Tibial nerve (tissue), 4 donors: ENCODE measurements at regions not wholly inside any gene's neighbourhood (a gene's known extent, or its start where the extent isn't known, plus 50 kb on each side); places are given as distances from the start of the nearest gene placed in this dataset.
"Not testable (repeated sequence)": the region's sequence is repeated elsewhere in the genome, so short reads cannot be mapped to it uniquely, and the experiment has no call there.

Experiments
- DNase-seq, 2 donors: peaks; one replicate each; pipeline ENCODE4 v3.0.0-alpha.2; 2019; ENCODE audit warnings: low spot score in 2 of 2
- H3K27ac ChIP-seq, 4 donors: fragments of 200-600 bp; sonication (generic) in 3 of 4; one replicate each; pipeline ENCODE4 v1.5.1; 2017 to 2019; ENCODE audit warnings: mild to moderate bottlenecking in 1 of 4
- H3K27me3 ChIP-seq, 2 donors: fragments of 200-600 bp; sonication (generic) in 1 of 2; one replicate each; pipeline versions ENCODE4 v1.5.1 to v1.6.0; 2017 to 2019
- H3K36me3 ChIP-seq, 3 donors: fragments of 200-600 bp; sonication (generic); one replicate each; pipeline ENCODE4 v1.5.1; 2018 to 2019
- H3K4me1 ChIP-seq, 4 donors: fragments of 200-600 bp; sonication (generic) in 3 of 4; one replicate each; pipeline ENCODE4 v1.5.1; 2017 to 2019
- H3K4me3 ChIP-seq, 4 donors: fragments of 200-600 bp; sonication (generic) in 3 of 4; one replicate each; pipeline ENCODE4 v1.5.1; 2017 to 2019; ENCODE audit warnings: mild to moderate bottlenecking in 1 of 4, moderate library complexity in 1 of 4
- H3K9me3 ChIP-seq, 4 donors: fragments of 200-600 bp; sonication (generic) in 3 of 4; one replicate each; pipeline ENCODE4 v1.5.1; 2017 to 2019
- CTCF ChIP-seq, 5 experiments: fragments of 200-600 bp in 3 of 5; fragments of 450-650 bp in 2 of 5; sonication (generic) in 3 of 5; IDR thresholded peaks; one replicate each; pipeline ENCODE4 v1.5.1; 2016 to 2019; ENCODE audit warnings: antibody characterized with exemption in 5 of 5, mild to moderate bottlenecking in 3 of 5, moderate library complexity in 2 of 5
- EP300 ChIP-seq, 2 donors: sonication (generic); formaldehyde crosslinking; IDR thresholded peaks; one replicate each; pipeline ENCODE4 v1.6.1; 2017; ENCODE audit warnings: antibody characterized with exemption in 2 of 2, mild to moderate bottlenecking in 1 of 2
- POLR2A ChIP-seq, 2 donors: fragments of 450-650 bp; IDR thresholded peaks; one replicate each; pipeline ENCODE4 v1.6.1; 2017; ENCODE audit warnings: antibody characterized with exemption in 2 of 2, mild to moderate bottlenecking in 2 of 2, moderate library complexity in 2 of 2
- WGBS, 2 donors: methylation state at CpG; one replicate each; pipeline ENCODE4 v1.1.5; 2018; 5-methylcytosine and 5-hydroxymethylcytosine counted together

- 66 to 84% methylated on average over 4 of the region's 4 CpGs for WGBS, 2 donors
- TF ChIP-seq CTCF (IDR thresholded peaks at IDR 0.05) (no peak), EP300 (IDR thresholded peaks at IDR 0.05) (no peak), POLR2A (IDR thresholded peaks at IDR 0.05) (no peak)
- H3K27ac ChIP-seq: no peak overlapping the region
- H3K4me3 ChIP-seq: no peak overlapping the region
- no peaks in the 10 kb centered on the region for H3K4me1 ChIP-seq
- H3K9me3 ChIP-seq: no peaks in the 10 kb centered on the region
- no peaks in the 10 kb centered on the region for H3K36me3 ChIP-seq
- H3K27me3 ChIP-seq: no peaks in the 10 kb centered on the region
- DNase-seq: no peak
Measured at GRCh38 chr3:82130046-82130445, 368.6 kb upstream of the GBE1 start.

- WGBS, 2 donors: 66 to 68% methylated on average over 2 of the region's 2 CpGs
- Histone ChIP-seq H3K9me3 (no peaks in the 10 kb centered on the region), H3K4me1 (no peaks in the 10 kb centered on the region), H3K4me3 (no peak overlapping the region), H3K27ac (no peak overlapping the region), H3K27me3 (no peaks in the 10 kb centered on the region), H3K36me3 (no peaks in the 10 kb centered on the region)
- no peak for DNase-seq
- TF ChIP-seq POLR2A (IDR thresholded peaks at IDR 0.05): no peak
- no peak for TF ChIP-seq EP300 (IDR thresholded peaks at IDR 0.05)
- TF ChIP-seq CTCF (IDR thresholded peaks at IDR 0.05): no peak
Measured at GRCh38 chr3:82129221-82129801, 367.9 kb upstream of the GBE1 start.

- H3K4me1 ChIP-seq: no peaks in the 10 kb centered on the region
Measured at GRCh38 chr3:82128271-82128670, 366.8 kb upstream of the GBE1 start.

GRCh38 chr3:82122554-82123345 is 361.3 kb upstream of the GBE1 start:
- Histone ChIP-seq H3K4me3 (no peak overlapping the region), H3K27ac (no peak overlapping the region), H3K36me3 (no peaks in the 10 kb centered on the region), H3K4me1 (no peaks in the 10 kb centered on the region), H3K9me3 (peaks cover 0 to 3% (median 0%) of the 10 kb centered on the region in 4 donors), H3K27me3 (no peaks in the 10 kb centered on the region)
- DNase-seq: no peak
- TF ChIP-seq CTCF (IDR thresholded peaks at IDR 0.05): no peak
- TF ChIP-seq POLR2A (IDR thresholded peaks at IDR 0.05): no peak
- TF ChIP-seq EP300 (IDR thresholded peaks at IDR 0.05): no peak
- WGBS, 2 donors: 63 to 70% methylated on average over 7 of the region's 7 CpGs

More at GRCh38 chr3:82128271-82128670, 366.8 kb upstream of the GBE1 start:
- WGBS, 2 donors: 64 to 67% methylated on average over 4 of the region's 4 CpGs
- Histone ChIP-seq H3K36me3 (no peaks in the 10 kb centered on the region), H3K27ac (no peak overlapping the region), H3K9me3 (no peaks in the 10 kb centered on the region), H3K27me3 (no peaks in the 10 kb centered on the region), H3K4me3 (no peak overlapping the region)
- TF ChIP-seq CTCF (IDR thresholded peaks at IDR 0.05): no peak
- no peak for TF ChIP-seq EP300 (IDR thresholded peaks at IDR 0.05)
- TF ChIP-seq POLR2A (IDR thresholded peaks at IDR 0.05): no peak
- DNase-seq: no peak

- no peak overlapping the region for H3K4me3 ChIP-seq
- DNase-seq: no peak
Measured at GRCh38 chr3:82114589-82114988, 353.1 kb upstream of the GBE1 start.

GRCh38 chr3:82110721-82111120 is 349.3 kb upstream of the GBE1 start:
- H3K4me1 ChIP-seq, H3K27me3 ChIP-seq, DNase-seq, H3K4me3 ChIP-seq, H3K36me3 ChIP-seq, H3K27ac ChIP-seq: not testable (repeated sequence)
- 91 to 93% methylated on average over 14 of the region's 14 CpGs for WGBS, 2 donors
- H3K9me3 ChIP-seq: peaks cover 0 to 31% (median 0%) of the 10 kb centered on the region in 4 donors

More at GRCh38 chr3:82114589-82114988, 353.1 kb upstream of the GBE1 start:
- TF ChIP-seq EP300 (IDR thresholded peaks at IDR 0.05) (no peak), CTCF (IDR thresholded peaks at IDR 0.05) (no peak), POLR2A (IDR thresholded peaks at IDR 0.05) (no peak)
- Histone ChIP-seq H3K27me3 (no peaks in the 10 kb centered on the region), H3K9me3 (peaks cover 0 to 34% (median 0%) of the 10 kb centered on the region in 4 donors), H3K36me3 (no peaks in the 10 kb centered on the region), H3K4me1 (no peaks in the 10 kb centered on the region), H3K27ac (no peak overlapping the region)
- WGBS, 2 donors: 70 to 86% methylated on average over 4 to 5 of the region's 6 CpGs
